ENCODE measurements at regions not wholly inside any gene's neighbourhood (a gene's known extent, or its start where the extent isn't known, plus 50 kb on each side); places are given as distances from the start of the nearest gene placed in this dataset.

- TF ChIP-seq CTCF (IDR thresholded peaks at IDR 0.05) = no peak
- TF ChIP-seq POLR2A (IDR thresholded peaks at IDR 0.05) = no peak
Measured at GRCh38 chr10:44745920-44746319, 165.2 kb upstream of the TMEM72 start.

All from body of pancreas (tissue), 4 donors.